GM13977 (cell line): ENCODE measurements at regions not wholly inside any gene's neighbourhood (a gene's known extent, or its start where the extent isn't known, plus 50 kb on each side); places are given as distances from the start of the nearest gene placed in this dataset.

ENCODE experiments used
- DNase-seq: peaks from one replicate; pipeline ENCODE4 v3.0.0; 2012; ENCODE audit warnings: low spot score
- in situ Hi-C: fragments of 300-500 bp; cut with MboI; formaldehyde crosslinking; loops from one replicate; pipeline ENCODE4 v1.12.0; 2022; ENCODE audit warnings: low sequenced_read_pairs, low pct_unique_long_range_greater_than_20kb, mixed read lengths, inconsistent platforms; ENCODE audit not compliant: unreplicated experiment
- TF ChIP-seq, protein P1 (sequence below): IDR thresholded peaks from 2 replicates; pipeline ENCODE4 v1.5.1; 2012; ENCODE audit warnings: mild to moderate bottlenecking, control low read depth; ENCODE audit not compliant: insufficient read depth; ENCODE audit errors: extremely low read depth, missing control alignments

DNA sequence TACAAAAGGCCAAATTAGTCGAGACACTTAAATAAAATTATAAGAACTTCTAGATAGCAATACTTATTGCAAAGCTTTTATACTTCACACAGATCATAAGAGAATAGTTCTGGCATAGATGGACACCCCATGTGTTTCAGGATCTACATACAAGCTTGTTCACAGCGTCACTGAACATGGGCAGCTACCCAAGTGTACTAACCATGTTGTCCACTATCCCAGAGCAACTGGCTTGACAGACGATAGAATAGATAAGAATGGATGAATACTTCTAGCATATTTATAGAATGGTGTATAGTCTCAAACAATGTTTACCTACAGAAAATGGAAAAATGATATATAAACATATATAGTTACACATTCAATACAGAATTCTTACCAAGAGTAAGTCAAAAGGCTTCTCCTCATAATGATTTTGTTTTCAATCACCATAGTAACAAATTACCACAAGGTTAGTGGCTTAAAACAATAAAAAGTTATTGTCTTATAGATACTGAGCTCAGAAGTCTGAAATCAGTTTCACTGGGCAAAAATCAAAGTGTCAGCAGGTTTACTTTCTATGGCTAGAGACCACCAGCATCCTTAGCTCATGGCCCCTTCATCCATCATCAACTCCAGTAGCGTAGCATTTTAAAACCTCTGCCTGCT, 446.7 kb downstream of the DMRTA1 start:
- TF ChIP-seq, protein P1, sequence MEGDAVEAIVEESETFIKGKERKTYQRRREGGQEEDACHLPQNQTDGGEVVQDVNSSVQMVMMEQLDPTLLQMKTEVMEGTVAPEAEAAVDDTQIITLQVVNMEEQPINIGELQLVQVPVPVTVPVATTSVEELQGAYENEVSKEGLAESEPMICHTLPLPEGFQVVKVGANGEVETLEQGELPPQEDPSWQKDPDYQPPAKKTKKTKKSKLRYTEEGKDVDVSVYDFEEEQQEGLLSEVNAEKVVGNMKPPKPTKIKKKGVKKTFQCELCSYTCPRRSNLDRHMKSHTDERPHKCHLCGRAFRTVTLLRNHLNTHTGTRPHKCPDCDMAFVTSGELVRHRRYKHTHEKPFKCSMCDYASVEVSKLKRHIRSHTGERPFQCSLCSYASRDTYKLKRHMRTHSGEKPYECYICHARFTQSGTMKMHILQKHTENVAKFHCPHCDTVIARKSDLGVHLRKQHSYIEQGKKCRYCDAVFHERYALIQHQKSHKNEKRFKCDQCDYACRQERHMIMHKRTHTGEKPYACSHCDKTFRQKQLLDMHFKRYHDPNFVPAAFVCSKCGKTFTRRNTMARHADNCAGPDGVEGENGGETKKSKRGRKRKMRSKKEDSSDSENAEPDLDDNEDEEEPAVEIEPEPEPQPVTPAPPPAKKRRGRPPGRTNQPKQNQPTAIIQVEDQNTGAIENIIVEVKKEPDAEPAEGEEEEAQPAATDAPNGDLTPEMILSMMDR = no peak
- no peak for DNase-seq
- in situ Hi-C loops = no loop called here

DNA sequence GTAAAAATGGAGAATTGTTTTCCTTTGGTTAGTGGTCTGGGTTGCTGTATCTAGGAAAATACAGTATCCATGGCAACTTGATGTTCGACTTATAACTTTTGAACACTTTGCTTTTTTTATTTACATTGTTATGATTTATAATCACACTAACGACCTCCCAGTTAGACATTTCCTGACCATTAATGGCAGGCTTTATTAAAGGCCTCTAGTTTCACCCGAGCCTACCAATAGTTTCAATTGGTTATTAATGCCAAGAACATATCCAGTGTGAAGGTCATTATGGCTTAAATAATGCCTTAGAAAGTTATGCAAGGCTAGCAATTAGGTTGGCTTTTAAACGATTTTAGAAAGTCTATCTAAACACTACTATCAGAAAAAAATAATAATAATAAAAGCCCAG, 452.0 kb downstream of the DMRTA1 start:
- in situ Hi-C loops = no loop called here
- DNase-seq = no peak
- TF ChIP-seq, protein P1 = no peak

DNA sequence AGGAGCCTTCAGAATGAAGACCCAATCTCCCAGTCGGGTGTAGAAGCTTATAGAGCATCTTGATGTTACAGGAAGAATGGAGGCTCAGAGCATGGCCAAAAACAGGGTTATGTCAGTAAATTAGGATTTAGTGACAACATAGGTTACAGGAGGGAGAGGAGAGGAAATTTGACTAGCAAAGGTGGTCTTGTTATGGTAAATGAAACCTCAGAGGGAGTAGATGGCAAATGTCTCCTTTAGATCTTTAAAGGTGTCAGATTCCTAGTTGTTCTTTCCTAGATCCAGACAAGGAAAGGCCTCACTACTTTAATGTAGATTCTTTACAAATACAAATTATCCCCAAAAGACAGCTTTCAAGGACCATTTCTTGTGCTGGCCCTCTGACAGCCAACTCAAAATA, 465.0 kb downstream of the DMRTA1 start:
- no peak for DNase-seq
- TF ChIP-seq, protein P1 = no peak
- in situ Hi-C loops = no loop called here

DNA sequence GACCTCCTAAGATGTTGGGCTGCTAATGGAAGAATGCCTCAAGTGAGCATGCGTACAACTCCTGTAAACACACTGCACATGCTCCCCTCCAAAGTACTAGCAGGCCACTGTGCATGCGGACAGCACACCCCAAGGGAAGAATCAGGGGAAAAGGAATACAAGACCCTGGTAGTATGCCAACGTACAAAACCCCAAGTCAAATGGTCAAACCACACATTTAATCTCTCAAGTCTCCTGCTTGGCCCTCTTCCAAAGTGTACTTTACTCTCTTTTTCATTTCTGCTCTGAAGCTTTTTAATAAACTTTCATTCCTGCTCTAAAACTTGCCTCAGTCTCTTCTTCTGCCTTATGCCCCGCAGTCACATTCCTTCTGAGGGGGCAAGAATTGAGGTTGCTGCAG, 466.4 kb downstream of the DMRTA1 start:
- TF ChIP-seq, protein P1 = no peak
- in situ Hi-C loops = no loop called here
- no peak for DNase-seq

DNA sequence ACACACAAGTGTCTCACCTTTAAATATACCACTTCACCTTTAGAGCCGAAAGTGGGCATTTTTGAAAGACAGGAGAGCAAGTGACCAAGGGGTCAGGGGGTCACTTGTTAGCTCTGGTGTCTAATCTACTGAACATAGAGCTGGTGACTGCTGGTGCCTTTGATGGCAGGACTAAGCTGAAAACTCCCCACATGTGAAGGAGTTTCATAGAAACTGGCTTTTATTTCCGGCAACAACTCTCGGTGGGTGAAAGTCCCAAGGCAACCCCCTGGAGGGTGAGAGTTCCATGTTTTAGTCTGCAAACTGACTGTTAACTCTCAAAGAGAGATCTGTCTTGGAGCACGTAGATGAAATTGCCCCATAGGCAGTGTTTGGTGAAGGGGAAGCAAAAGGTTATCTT, 466.9 kb downstream of the DMRTA1 start:
- DNase-seq = peak; percentile 4
- in situ Hi-C loops = no loop called here
- TF ChIP-seq, protein P1 = no peak

DNA sequence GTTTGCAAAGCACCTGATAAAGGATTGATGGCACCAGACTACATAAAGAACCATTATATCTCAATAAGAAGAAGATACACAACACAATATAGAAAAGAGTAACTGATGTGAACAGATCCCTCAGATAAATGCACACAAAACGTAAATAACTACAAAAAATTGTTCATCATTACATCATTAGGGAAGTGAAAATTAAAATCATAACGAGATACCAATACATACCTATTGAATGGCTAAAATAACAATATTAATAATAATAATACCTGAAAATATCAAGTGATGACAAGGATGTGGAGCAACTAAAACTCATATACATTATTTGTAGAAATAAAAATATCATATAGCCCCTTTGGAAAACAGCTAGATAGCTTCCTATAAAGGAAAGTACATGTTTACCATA, 469.5 kb downstream of the DMRTA1 start:
- no peak for DNase-seq
- TF ChIP-seq, protein P1 = no peak
- in situ Hi-C loops = no loop called here

DNA sequence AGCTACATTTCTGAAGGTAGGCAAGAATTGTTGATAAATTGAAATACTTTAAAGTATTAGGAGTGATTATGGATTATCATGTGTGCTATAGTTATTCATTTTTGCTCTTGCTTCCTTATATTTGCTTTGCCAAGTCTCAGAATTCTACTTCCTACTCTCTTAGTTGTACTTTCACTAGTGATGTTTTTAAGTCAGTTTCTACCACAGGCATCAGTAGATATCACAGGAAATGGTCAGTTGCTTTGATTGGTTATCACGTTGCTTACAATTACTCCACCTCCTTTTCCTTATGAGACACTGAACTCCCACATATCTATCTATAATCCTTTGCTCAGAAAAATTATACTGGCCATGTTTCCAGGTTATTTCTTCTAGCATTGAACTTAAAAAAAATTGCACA, 472.8 kb downstream of the DMRTA1 start:
- TF ChIP-seq, protein P1 = no peak
- no peak for DNase-seq
- in situ Hi-C loops = no loop called here
